SK-N-SH (cell line): ENCODE measurements at regions not wholly inside any gene's neighbourhood (a gene's known extent, or its start where the extent isn't known, plus 50 kb on each side); places are given as distances from the start of the nearest gene placed in this dataset.

ENCODE experiments used
- EP300 ChIP-seq, 2 experiments: IDR thresholded peaks; 2 replicates each; pipeline versions ENCODE4 v1.4.0 to v1.6.1; 2012; ENCODE audit warnings: borderline replicate concordance in 1 of 2, low read depth in 1 of 2, low read length in 1 of 2
- TF ChIP-seq, protein P1 (sequence below): fragments of 200-600 bp; sonication (generic); IDR thresholded peaks from 2 replicates; pipeline ENCODE4 v1.6.1; 2017; ENCODE audit warnings: antibody characterized with exemption, mild to moderate bottlenecking, moderate library complexity

DNA sequence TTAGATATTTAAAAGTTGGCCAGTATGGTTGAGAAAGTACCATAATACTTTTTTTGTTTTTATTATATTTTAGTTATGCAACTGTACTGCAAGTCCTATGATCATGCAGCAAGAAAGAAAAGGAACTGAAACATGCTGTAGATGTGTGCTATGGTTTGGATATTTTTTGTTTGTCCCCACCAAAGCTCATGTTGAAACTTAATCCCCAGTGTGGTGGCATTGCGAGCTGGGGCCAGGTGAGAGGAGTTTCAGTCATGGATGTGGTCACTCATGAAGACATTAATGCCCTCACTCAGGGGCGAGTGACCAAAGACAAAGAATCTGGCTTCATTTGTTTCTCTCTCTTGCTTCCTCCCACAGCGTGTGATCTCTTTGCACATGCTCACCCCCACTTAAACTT lies 393.9 kb downstream of the PAX1 start:
- TF ChIP-seq, protein P1, sequence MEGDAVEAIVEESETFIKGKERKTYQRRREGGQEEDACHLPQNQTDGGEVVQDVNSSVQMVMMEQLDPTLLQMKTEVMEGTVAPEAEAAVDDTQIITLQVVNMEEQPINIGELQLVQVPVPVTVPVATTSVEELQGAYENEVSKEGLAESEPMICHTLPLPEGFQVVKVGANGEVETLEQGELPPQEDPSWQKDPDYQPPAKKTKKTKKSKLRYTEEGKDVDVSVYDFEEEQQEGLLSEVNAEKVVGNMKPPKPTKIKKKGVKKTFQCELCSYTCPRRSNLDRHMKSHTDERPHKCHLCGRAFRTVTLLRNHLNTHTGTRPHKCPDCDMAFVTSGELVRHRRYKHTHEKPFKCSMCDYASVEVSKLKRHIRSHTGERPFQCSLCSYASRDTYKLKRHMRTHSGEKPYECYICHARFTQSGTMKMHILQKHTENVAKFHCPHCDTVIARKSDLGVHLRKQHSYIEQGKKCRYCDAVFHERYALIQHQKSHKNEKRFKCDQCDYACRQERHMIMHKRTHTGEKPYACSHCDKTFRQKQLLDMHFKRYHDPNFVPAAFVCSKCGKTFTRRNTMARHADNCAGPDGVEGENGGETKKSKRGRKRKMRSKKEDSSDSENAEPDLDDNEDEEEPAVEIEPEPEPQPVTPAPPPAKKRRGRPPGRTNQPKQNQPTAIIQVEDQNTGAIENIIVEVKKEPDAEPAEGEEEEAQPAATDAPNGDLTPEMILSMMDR = no peak
- no peak for TF ChIP-seq EP300 (IDR thresholded peaks at IDR 0.05; ENCODE audit: borderline replicate concordance in 1 of 2, low read depth in 1 of 2, low read length in 1 of 2)
